Activated CD4-positive, alpha-beta T cell treated with anti-CD3 and anti-CD28 coated beads, Interleukin-2, amount 10 ng/mL, durations not matched to agents 7 days and 5 days (primary cell): ENCODE measurements at regions not wholly inside any gene's neighbourhood (a gene's known extent, or its start where the extent isn't known, plus 50 kb on each side); places are given as distances from the start of the nearest gene placed in this dataset.

Experiments
- CTCF ChIA-PET: fragments of 350-600 bp; sonication (Branson Sonifier 250); formaldehyde crosslinking; loops from one replicate; lab custom pipeline; 2021; ENCODE audit warnings: antibody characterized with exemption; lab: Charles Lee
- POLR2A ChIA-PET: fragments of 350-600 bp; sonication (Branson Sonifier 250); formaldehyde crosslinking; loops from one replicate; lab custom pipeline; 2021; ENCODE audit warnings: antibody characterized with exemption; lab: Charles Lee
- DNase-seq: peaks from one replicate; pipeline ENCODE4 v3.0.0-alpha.2; 2020
- H3K27ac Mint-ChIP-seq: one replicate; pipeline ENCODE4 v1.8.0; 2021; ENCODE audit warnings: mild to moderate bottlenecking, moderate library complexity, mixed read lengths
- H3K27me3 Mint-ChIP-seq: one replicate; pipeline ENCODE4 v1.8.0; 2021; ENCODE audit warnings: mixed read lengths
- H3K36me3 Mint-ChIP-seq: one replicate; pipeline ENCODE4 v1.8.0; 2021; ENCODE audit warnings: low read depth, mixed read lengths
- H3K4me1 Mint-ChIP-seq: one replicate; pipeline ENCODE4 v1.8.0; 2021; ENCODE audit warnings: mixed read lengths
- H3K4me3 Mint-ChIP-seq: one replicate; pipeline ENCODE4 v1.8.0; 2021; ENCODE audit warnings: mild to moderate bottlenecking, moderate library complexity, mixed read lengths
- H3K9me3 Mint-ChIP-seq: one replicate; pipeline ENCODE4 v1.8.0; 2021; ENCODE audit warnings: mixed read lengths

GRCh38 chr1:189530162-189530561, 947.5 kb downstream of the BRINP3 start:
- ChIA-PET CTCF (interaction anchor here (0.5 to 0.6 kb wide), 2 partner anchors 121 to 1175 kb away, joined by 3 read pairs; no protein-coding TSS in a partner anchor), POLR2A (no interaction called here)
- no peak for DNase-seq
- H3K4me1 Mint-ChIP-seq: no peaks in the 10 kb centered on the region
- H3K27ac Mint-ChIP-seq: no peak overlapping the region
- H3K27me3 Mint-ChIP-seq: no peaks in the 10 kb centered on the region
- H3K9me3 Mint-ChIP-seq: no peaks in the 10 kb centered on the region
- H3K4me3 Mint-ChIP-seq: no peak overlapping the region
- no peaks in the 10 kb centered on the region for H3K36me3 Mint-ChIP-seq

- Mint-ChIP-seq H3K4me3 (no peak overlapping the region), H3K9me3 (peaks cover 3% of the 10 kb centered on the region), H3K27ac (no peak overlapping the region), H3K36me3 (no peaks in the 10 kb centered on the region), H3K4me1 (no peaks in the 10 kb centered on the region), H3K27me3 (no peaks in the 10 kb centered on the region)
- CTCF ChIA-PET: no interaction called here
- DNase-seq: no peak
- POLR2A ChIA-PET: no interaction called here
These were observed 939.4 kb downstream of the BRINP3 start for GRCh38 chr1:189538271-189538670.

- H3K4me1 Mint-ChIP-seq: no peaks in the 10 kb centered on the region
- H3K27ac Mint-ChIP-seq: no peak overlapping the region
- H3K36me3 Mint-ChIP-seq: no peaks in the 10 kb centered on the region
- no peak for DNase-seq
- ChIA-PET POLR2A (no interaction called here), CTCF (no interaction called here)
- H3K27me3 Mint-ChIP-seq: no peaks in the 10 kb centered on the region
- H3K4me3 Mint-ChIP-seq: no peak overlapping the region
- H3K9me3 Mint-ChIP-seq: peaks cover 5% of the 10 kb centered on the region
These were observed 927.2 kb downstream of the BRINP3 start for GRCh38 chr1:189550498-189550897.

- no peak for DNase-seq
- no peaks in the 10 kb centered on the region for H3K27me3 Mint-ChIP-seq
- no peak overlapping the region for H3K27ac Mint-ChIP-seq
- ChIA-PET POLR2A (no interaction called here), CTCF (no interaction called here)
- H3K4me3 Mint-ChIP-seq: no peak overlapping the region
- no peaks in the 10 kb centered on the region for H3K4me1 Mint-ChIP-seq
- no peaks in the 10 kb centered on the region for H3K36me3 Mint-ChIP-seq
- peaks cover 4% of the 10 kb centered on the region for H3K9me3 Mint-ChIP-seq
These were observed 913.9 kb downstream of the BRINP3 start for GRCh38 chr1:189563784-189564183.

- POLR2A ChIA-PET: no interaction called here
- Mint-ChIP-seq H3K4me3 (no peak overlapping the region), H3K4me1 (no peaks in the 10 kb centered on the region)
These were observed 909.8 kb downstream of the BRINP3 start for GRCh38 chr1:189567890-189568289.

GRCh38 chr1:189596197-189596596, 881.5 kb downstream of the BRINP3 start:
- DNase-seq: no peak
- Mint-ChIP-seq H3K27me3 (no peaks in the 10 kb centered on the region), H3K9me3 (no peaks in the 10 kb centered on the region), H3K27ac (no peak overlapping the region), H3K36me3 (no peaks in the 10 kb centered on the region), H3K4me1 (no peaks in the 10 kb centered on the region), H3K4me3 (no peak overlapping the region)
- CTCF ChIA-PET: no interaction called here
- POLR2A ChIA-PET: no interaction called here

More at GRCh38 chr1:189567890-189568289, 909.8 kb downstream of the BRINP3 start:
- Mint-ChIP-seq H3K36me3 (no peaks in the 10 kb centered on the region), H3K27me3 (no peaks in the 10 kb centered on the region), H3K9me3 (no peaks in the 10 kb centered on the region), H3K27ac (no peak overlapping the region)
- no peak for DNase-seq
- CTCF ChIA-PET: no interaction called here

- Mint-ChIP-seq H3K4me1 (no peaks in the 10 kb centered on the region), H3K9me3 (no peaks in the 10 kb centered on the region), H3K4me3 (no peak overlapping the region), H3K36me3 (no peaks in the 10 kb centered on the region), H3K27ac (no peak overlapping the region), H3K27me3 (no peaks in the 10 kb centered on the region)
- ChIA-PET CTCF (no interaction called here), POLR2A (no interaction called here)
- no peak for DNase-seq
These were observed 880.6 kb downstream of the BRINP3 start for GRCh38 chr1:189597083-189597482.

GRCh38 chr1:189605226-189605625, 872.4 kb downstream of the BRINP3 start:
- ChIA-PET CTCF (no interaction called here), POLR2A (no interaction called here)
- Mint-ChIP-seq H3K27me3 (no peaks in the 10 kb centered on the region), H3K4me1 (no peaks in the 10 kb centered on the region), H3K36me3 (no peaks in the 10 kb centered on the region), H3K27ac (no peak overlapping the region), H3K9me3 (no peaks in the 10 kb centered on the region), H3K4me3 (no peak overlapping the region)
- no peak for DNase-seq

GRCh38 chr1:189606047-189606446, 871.6 kb downstream of the BRINP3 start:
- no peaks in the 10 kb centered on the region for H3K9me3 Mint-ChIP-seq
- CTCF ChIA-PET: no interaction called here
- no peak overlapping the region for H3K27ac Mint-ChIP-seq
- POLR2A ChIA-PET: no interaction called here
- H3K27me3 Mint-ChIP-seq: no peaks in the 10 kb centered on the region
- no peaks in the 10 kb centered on the region for H3K36me3 Mint-ChIP-seq
- no peak overlapping the region for H3K4me3 Mint-ChIP-seq
- H3K4me1 Mint-ChIP-seq: no peaks in the 10 kb centered on the region
- no peak for DNase-seq

GRCh38 chr1:189606795-189607476, 870.7 kb downstream of the BRINP3 start:
- Mint-ChIP-seq H3K27me3 (no peaks in the 10 kb centered on the region), H3K4me1 (no peaks in the 10 kb centered on the region), H3K36me3 (no peaks in the 10 kb centered on the region), H3K27ac (no peak overlapping the region), H3K4me3 (no peak overlapping the region), H3K9me3 (no peaks in the 10 kb centered on the region)
- POLR2A ChIA-PET: no interaction called here
- no peak for DNase-seq
- CTCF ChIA-PET: no interaction called here

- CTCF ChIA-PET: no interaction called here
- Mint-ChIP-seq H3K36me3 (no peaks in the 10 kb centered on the region), H3K4me1 (no peaks in the 10 kb centered on the region), H3K9me3 (no peaks in the 10 kb centered on the region), H3K4me3 (no peak overlapping the region), H3K27me3 (no peaks in the 10 kb centered on the region), H3K27ac (no peak overlapping the region)
- POLR2A ChIA-PET: no interaction called here
- no peak for DNase-seq
These were observed 870.1 kb downstream of the BRINP3 start for GRCh38 chr1:189607477-189608096.

GRCh38 chr1:189609167-189609566, 868.5 kb downstream of the BRINP3 start:
- H3K27ac Mint-ChIP-seq: no peak overlapping the region
- POLR2A ChIA-PET: no interaction called here
- CTCF ChIA-PET: no interaction called here
- H3K4me1 Mint-ChIP-seq: no peaks in the 10 kb centered on the region
- no peaks in the 10 kb centered on the region for H3K27me3 Mint-ChIP-seq
- no peaks in the 10 kb centered on the region for H3K36me3 Mint-ChIP-seq
- no peak for DNase-seq
- no peak overlapping the region for H3K4me3 Mint-ChIP-seq
- no peaks in the 10 kb centered on the region for H3K9me3 Mint-ChIP-seq

- Mint-ChIP-seq H3K27me3 (no peaks in the 10 kb centered on the region), H3K9me3 (no peaks in the 10 kb centered on the region), H3K4me3 (no peak overlapping the region), H3K36me3 (no peaks in the 10 kb centered on the region), H3K4me1 (no peaks in the 10 kb centered on the region), H3K27ac (no peak overlapping the region)
- no peak for DNase-seq
- POLR2A ChIA-PET: no interaction called here
- CTCF ChIA-PET: no interaction called here
These were observed 860.8 kb downstream of the BRINP3 start for GRCh38 chr1:189616893-189617292.
